NCI-H2107 treated with DMSO at 0.1 percent for 48 hours (cell line): ENCODE measurements at regions not wholly inside any gene's neighbourhood (a gene's known extent, or its start where the extent isn't known, plus 50 kb on each side); places are given as distances from the start of the nearest gene placed in this dataset.
"Not testable (repeated sequence)": the region's sequence is repeated elsewhere in the genome, so short reads cannot be mapped to it uniquely, and the experiment has no call there.

Source experiments
- DNase-seq: peaks from one replicate; lab custom pipeline; 2025; ENCODE audit not compliant: unreplicated experiment; lab: John Stamatoyannopoulos, UW

GRCh38 chr6:16909658-16910360 is 148.5 kb upstream of the ATXN1 start:
- DNase-seq: no peak

GRCh38 chr6:16907991-16908390 is 146.7 kb upstream of the ATXN1 start:
- DNase-seq: no peak

- no peak for DNase-seq
These were observed 143.7 kb upstream of the ATXN1 start for GRCh38 chr6:16904957-16905356.

GRCh38 chr6:16903470-16903869 is 142.2 kb upstream of the ATXN1 start:
- DNase-seq: no peak

- no peak for DNase-seq
These were observed 141.2 kb upstream of the ATXN1 start for GRCh38 chr6:16902502-16902901.

DNA sequence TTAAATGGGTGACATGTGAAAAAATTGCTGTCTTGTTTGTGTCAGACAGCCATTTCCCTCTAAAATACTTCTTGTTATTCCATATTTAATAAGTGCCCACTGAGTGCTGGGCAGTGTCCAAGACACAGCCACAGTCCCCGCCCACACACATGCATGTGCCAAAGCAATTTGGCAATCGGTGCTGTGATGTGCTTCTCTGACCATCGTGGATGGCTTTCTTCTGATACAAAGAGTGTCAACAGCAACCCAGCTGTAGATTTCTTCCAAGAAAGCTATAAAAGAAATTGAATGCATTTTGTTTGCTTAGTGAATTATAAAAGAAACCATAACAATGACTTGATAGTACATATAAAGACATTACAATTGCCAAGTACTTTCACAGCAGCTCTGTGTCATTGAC is 140.5 kb upstream of the ATXN1 start:
- no peak for DNase-seq

DNA sequence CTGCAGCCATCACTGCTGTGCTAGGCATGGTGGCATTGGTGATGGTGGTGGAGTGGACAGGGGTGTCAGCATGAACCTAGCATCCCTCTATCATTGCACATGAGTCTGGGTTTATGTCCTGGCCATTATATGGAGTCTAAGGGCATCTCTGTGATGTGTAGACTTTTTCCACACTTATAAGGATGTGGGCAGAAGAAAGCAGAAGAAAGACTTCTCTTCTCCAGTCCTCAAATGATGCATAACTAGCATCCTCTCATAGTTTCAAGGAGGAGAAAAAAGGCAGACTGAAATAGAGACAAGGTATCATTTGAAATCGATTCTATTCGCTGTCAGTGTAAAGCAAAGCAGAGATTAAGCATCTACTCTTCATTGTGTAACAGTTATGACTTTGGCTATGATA is 140.0 kb upstream of the ATXN1 start:
- DNase-seq: no peak

GRCh38 chr6:16898640-16899396 is 137.6 kb upstream of the ATXN1 start:
- DNase-seq: no peak

GRCh38 chr6:16897669-16898068 is 136.4 kb upstream of the ATXN1 start:
- no peak for DNase-seq

- DNase-seq: no peak
These were observed 133.0 kb upstream of the ATXN1 start for GRCh38 chr6:16894301-16894700.

GRCh38 chr6:16891110-16891509 is 129.8 kb upstream of the ATXN1 start:
- not testable (repeated sequence) for DNase-seq

DNA sequence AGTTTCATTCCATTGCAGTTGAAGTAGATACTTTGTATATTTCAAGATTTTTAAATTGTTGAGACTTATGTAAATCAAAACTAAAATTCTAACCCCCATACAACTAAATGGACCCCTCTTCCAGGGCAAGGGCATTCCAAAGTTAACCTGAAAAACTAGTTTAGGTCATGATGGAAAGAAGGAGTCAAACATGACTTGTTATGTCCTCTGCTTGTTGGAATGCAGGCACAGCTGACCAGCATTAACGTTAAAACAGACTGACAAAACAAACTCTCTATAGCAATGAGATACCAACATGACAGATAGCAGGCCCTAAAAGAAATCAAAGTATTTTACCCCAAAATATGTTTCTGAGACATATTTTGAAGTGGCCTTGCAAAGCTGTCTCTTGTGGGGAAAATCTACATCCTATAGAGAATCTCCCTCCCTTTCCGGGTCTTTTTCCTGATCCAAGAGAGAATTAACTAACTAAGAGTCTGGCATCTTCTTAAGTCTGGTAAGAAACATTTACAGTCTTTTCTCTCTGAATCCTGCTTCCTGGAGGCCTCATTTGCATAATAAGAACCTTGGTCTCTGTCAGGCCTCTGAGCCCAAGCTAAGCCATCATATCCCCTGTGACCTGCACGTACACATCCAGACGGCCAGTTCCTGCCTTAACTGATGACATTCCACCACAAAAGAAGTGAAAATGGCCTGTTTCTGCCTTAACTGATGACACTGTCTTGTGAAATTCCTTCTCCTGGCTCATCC is 124.3 kb upstream of the ATXN1 start:
- no peak for DNase-seq

GRCh38 chr6:16884526-16884925 is 123.3 kb upstream of the ATXN1 start:
- DNase-seq: no peak

DNA sequence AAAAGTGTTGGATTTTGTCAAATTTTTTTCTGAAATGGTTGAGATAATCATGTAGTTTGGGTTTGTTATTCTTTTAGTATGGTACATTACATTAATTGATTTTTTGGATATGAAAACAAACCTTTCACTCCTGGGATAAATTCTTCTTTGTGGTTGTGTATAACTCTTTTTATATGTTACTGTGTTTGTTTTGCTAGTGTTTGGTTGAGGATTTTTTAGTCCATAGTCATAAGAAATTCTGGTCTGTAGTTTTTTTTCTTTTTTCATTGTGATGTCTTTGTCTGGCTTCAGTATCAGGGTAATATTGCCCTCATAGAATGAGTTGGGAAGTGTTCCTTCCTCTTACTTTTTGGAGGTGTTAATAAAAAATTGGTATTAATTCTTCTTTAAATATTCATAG is 122.2 kb upstream of the ATXN1 start:
- no peak for DNase-seq

GRCh38 chr6:16882230-16882629 is 121.0 kb upstream of the ATXN1 start:
- no peak for DNase-seq

GRCh38 chr6:16876852-16877251 is 115.6 kb upstream of the ATXN1 start:
- DNase-seq: not testable (repeated sequence)

DNA sequence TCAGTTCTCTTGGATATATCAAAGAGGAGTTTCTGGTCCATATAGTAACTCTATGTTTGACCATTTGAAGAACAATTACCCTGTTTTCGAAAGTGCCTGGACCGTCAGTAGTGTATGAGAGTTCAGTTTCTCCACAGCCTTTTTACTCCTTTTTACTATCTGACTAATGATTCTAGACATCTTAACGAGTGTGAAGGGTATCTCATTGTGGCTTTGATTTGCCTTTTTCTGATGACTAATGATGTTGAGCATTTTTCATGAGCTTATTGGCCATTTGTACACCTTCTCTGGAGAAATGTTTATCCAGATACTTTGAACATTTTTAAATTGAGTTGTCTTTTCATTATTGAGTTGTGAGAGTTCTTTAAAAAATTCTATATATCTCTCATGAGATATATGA is 114.9 kb upstream of the ATXN1 start:
- DNase-seq: no peak

- no peak for DNase-seq
These were observed 112.4 kb upstream of the ATXN1 start for GRCh38 chr6:16873698-16874097.

DNA sequence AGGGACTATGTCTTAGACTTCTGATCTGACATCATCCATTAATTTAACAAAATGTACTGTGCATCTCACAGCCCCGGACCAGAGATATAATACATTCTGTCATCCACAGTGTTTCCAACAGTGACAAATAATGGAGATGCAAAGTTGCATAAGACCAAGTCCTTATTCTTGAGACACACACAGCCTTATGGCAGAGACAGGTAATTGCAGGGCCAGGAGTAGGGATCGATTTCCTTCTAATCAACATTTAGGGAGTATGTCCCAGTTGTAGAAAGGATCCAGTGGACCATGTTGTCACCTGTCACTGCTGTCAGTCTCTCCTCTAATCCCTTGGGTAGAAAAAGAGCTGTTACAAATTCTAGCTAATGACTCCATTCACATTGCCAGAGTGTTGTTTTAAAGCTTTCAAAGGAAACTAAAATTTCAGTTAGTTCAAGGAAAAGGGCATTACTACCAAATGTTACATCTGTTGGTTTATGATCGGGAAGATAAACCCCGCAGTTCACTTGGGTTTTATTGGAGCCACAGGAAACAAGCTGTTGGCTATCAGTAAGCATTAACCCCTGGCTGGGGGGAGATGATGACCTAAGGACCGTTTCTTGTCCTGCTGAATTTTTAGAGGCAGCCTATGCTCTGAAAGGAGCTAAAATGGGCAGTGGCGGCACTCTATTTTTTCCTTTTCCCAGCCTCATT is 111.4 kb upstream of the ATXN1 start:
- DNase-seq: no peak

GRCh38 chr6:16871047-16871446 is 109.8 kb upstream of the ATXN1 start:
- no peak for DNase-seq

GRCh38 chr6:16868968-16869367 is 107.7 kb upstream of the ATXN1 start:
- DNase-seq: no peak
